Progenitor cell of endocrine pancreas (in vitro differentiated cells): ENCODE measurements at regions not wholly inside any gene's neighbourhood (a gene's known extent, or its start where the extent isn't known, plus 50 kb on each side); places are given as distances from the start of the nearest gene placed in this dataset.

Source experiments
- DNase-seq: peaks from one replicate; pipeline ENCODE4 v3.0.0; 2021; ENCODE audit warnings: low spot score; ENCODE audit not compliant: unreplicated experiment
- H3K27ac Mint-ChIP-seq: 2 replicates; pipeline ENCODE4 v1.8.0; 2021; ENCODE audit warnings: mild to moderate bottlenecking, moderate library complexity, mixed read lengths
- H3K27me3 Mint-ChIP-seq: 2 replicates; pipeline ENCODE4 v1.8.0; 2021; ENCODE audit warnings: mixed read lengths
- H3K36me3 Mint-ChIP-seq: 2 replicates; pipeline ENCODE4 v1.8.0; 2022; ENCODE audit warnings: mixed read lengths; ENCODE audit not compliant: insufficient read depth
- H3K4me1 Mint-ChIP-seq: 2 replicates; pipeline ENCODE4 v1.8.0; 2021; ENCODE audit warnings: low read depth, mixed read lengths
- H3K4me3 Mint-ChIP-seq: 2 replicates; pipeline ENCODE4 v1.8.0; 2021; ENCODE audit warnings: low read depth, mild to moderate bottlenecking, moderate library complexity, mixed read lengths
- H3K9me3 Mint-ChIP-seq: 2 replicates; pipeline ENCODE4 v1.8.0; 2021; ENCODE audit warnings: low read depth, mixed read lengths
- CTCF ChIP-seq: fragments of 200-600 bp; sonication (generic); IDR thresholded peaks from one replicate; pipeline ENCODE4 v1.5.0; 2021; ENCODE audit warnings: antibody characterized with exemption, mild to moderate bottlenecking; ENCODE audit not compliant: unreplicated experiment

DNA sequence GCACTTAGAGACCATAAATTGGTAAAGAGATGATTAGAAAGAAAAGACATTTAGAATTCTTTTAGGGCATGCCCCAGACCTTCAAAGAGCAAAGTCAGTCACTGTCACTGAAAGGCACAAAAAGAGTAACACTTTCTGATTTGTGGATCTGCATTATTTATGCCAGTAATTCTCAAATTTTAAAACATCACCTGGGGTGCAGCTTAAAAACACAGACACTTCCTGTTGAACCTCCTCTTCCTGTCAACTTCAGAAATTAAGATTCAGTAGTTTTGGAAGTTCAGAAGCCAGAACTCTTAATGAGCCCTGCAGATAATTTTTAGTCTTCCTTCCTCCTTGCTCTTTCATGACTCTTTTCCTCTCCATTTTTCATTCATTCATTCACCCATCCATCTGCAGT, 137.5 kb downstream of the NRN1 start:
- peaks cover 4% of the 10 kb centered on the region for H3K27me3 Mint-ChIP-seq
- H3K27ac Mint-ChIP-seq = no peak overlapping the region

DNA sequence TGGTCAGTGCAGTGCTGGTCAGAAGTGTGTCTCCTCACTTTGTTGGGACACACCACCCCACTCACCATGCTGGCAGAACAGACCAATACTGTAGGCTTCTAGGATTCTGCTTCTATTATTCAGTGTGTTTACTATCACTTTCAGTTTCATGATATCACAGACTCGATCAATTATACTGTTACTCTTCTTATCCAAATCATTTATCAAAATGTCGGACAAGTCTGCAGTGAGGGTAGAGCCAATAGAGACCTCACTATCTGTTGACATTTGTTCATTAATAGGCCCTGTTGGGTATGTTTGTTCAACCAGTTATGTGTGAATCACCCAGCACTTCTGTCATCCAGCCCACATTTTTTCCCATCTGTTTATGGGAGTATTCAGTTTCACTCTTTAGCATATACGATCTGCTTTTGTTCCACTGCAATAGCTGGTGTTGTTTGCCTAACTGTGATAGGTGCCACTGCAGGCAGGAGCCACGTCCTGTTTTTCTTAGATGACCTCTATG, 140.1 kb downstream of the NRN1 start:
- H3K9me3 Mint-ChIP-seq = peaks cover 3% of the 10 kb centered on the region
- no peak overlapping the region for H3K4me3 Mint-ChIP-seq
- peaks cover 10% of the 10 kb centered on the region for H3K4me1 Mint-ChIP-seq
- no peaks in the 10 kb centered on the region for H3K36me3 Mint-ChIP-seq
- peaks cover 10% of the 10 kb centered on the region for H3K27me3 Mint-ChIP-seq
- no peak for DNase-seq
- peak overlapping the region; percentile 16 for H3K27ac Mint-ChIP-seq
- TF ChIP-seq CTCF = no peak

More for the DNA sequence above, 137.5 kb downstream of the NRN1 start:
- no peak for TF ChIP-seq CTCF
- Mint-ChIP-seq H3K9me3 (peaks cover 8% of the 10 kb centered on the region), H3K4me3 (no peak overlapping the region), H3K36me3 (no peaks in the 10 kb centered on the region), H3K4me1 (peaks cover 7% of the 10 kb centered on the region)
- no peak for DNase-seq

DNA sequence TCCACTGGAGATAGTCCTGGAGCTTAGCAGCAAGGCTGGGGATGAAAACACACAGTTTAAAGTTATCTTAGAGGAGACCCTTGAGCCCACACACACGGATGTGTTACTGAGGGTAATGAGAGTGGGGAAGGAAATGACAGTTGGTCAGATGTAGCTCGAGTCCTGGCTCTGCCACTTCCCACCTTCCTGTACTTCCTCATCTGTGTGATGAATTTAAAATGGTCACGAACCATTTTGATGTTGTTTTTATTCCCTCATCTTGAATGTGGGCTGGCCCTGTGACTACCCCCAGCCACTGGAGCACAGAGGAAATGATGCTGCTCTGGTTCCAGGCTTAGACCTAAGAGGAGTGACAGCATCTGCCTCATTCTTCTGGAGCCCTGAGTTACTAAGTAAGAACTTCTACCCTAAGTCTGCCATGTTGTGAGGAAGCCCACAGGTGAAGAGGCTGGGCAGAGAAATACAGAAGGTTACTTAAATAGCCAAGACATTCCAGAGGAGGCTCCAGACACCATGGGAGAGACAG, 141.2 kb downstream of the NRN1 start:
- Mint-ChIP-seq H3K36me3 (no peaks in the 10 kb centered on the region), H3K4me3 (no peak overlapping the region), H3K4me1 (peaks cover 10% of the 10 kb centered on the region), H3K27me3 (peaks cover 19% of the 10 kb centered on the region), H3K27ac (no peak overlapping the region), H3K9me3 (peaks cover 7% of the 10 kb centered on the region)
- no peak for DNase-seq
- TF ChIP-seq CTCF = no peak

GRCh38 chr6:5860849-5861248, 145.9 kb downstream of the NRN1 start:
- no peak overlapping the region for H3K27ac Mint-ChIP-seq
- TF ChIP-seq CTCF = no peak
- H3K4me1 Mint-ChIP-seq = peaks cover 3% of the 10 kb centered on the region
- no peaks in the 10 kb centered on the region for H3K36me3 Mint-ChIP-seq
- peaks cover 35% of the 10 kb centered on the region for H3K27me3 Mint-ChIP-seq
- no peak overlapping the region for H3K4me3 Mint-ChIP-seq
- no peak for DNase-seq
- H3K9me3 Mint-ChIP-seq = peaks cover 13% of the 10 kb centered on the region

GRCh38 chr6:5855787-5856470, 150.8 kb downstream of the NRN1 start:
- Mint-ChIP-seq H3K27me3 (peaks cover 42% of the 10 kb centered on the region), H3K27ac (no peak overlapping the region), H3K4me3 (no peak overlapping the region), H3K9me3 (peaks cover 9% of the 10 kb centered on the region), H3K4me1 (no peaks in the 10 kb centered on the region), H3K36me3 (no peaks in the 10 kb centered on the region)
- TF ChIP-seq CTCF = no peak
- no peak for DNase-seq
